Stimulated activated CD8-positive, alpha-beta memory T cell treated with anti-CD3 and anti-CD28 coated beads, Interleukin-15, amount 100 ng/mL, for 24 hours (primary cell): ENCODE measurements at regions not wholly inside any gene's neighbourhood (a gene's known extent, or its start where the extent isn't known, plus 50 kb on each side); places are given as distances from the start of the nearest gene placed in this dataset.
"Not testable (repeated sequence)": the region's sequence is repeated elsewhere in the genome, so short reads cannot be mapped to it uniquely, and the experiment has no call there.

Source experiments
- DNase-seq: peaks from one replicate; pipeline ENCODE4 v3.0.0-alpha.2; 2020; ENCODE audit warnings: low read depth

DNA sequence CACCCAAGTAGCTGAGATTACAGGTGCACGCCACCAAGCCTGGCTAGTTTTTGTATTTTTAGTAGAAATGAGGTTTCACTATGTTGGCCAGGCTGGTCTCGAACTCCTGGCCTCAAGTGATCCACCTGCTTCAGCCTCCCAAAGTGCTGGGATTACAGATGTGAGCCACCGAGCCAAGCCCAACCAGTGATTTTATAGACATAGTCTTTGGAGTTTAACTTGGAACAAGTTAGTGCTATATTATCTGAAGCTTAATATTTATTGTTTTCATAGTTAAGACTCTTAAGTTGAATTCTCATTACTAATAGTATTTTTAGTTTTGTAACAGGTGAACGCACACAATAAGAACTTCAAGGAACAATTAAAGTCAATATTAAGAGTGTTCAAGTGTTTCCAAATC is 122.1 kb downstream of the SPAG6 start:
- not testable (repeated sequence) for DNase-seq

DNA sequence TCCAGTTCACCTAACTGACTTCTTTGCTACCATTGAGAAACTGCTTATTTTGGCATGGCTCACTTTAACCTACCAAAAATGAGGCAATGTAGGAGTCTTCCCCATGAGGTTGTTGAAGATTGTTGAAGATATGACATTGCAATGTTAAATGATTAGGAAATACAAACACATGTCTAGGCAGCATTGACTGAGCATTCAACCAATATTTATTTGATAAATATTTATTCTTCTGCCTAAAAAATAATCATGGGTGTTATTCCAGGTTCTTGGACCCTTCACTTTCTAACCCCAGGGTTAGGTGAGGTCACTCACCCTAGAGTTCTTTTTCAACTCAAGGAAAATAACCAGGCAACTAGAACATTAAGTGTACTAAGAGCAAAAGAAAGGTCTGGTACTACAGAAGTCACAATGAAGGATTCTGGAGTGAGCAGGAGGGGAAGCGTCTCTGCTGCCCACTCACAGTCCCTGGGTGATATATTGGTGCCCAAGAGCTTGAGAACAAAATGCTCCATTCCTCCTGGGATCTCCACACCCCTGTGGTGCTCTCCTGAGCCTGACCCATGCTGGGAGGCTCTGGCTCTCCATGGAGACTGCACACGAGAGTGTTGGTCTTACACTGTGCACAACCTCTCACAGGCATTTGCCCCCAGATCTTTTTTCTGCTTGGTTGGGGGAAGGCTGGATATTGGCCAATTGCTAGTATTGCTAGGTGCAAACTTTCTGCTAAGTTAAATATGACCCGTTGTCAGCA is 123.4 kb downstream of the SPAG6 start:
- DNase-seq, result no peak

DNA sequence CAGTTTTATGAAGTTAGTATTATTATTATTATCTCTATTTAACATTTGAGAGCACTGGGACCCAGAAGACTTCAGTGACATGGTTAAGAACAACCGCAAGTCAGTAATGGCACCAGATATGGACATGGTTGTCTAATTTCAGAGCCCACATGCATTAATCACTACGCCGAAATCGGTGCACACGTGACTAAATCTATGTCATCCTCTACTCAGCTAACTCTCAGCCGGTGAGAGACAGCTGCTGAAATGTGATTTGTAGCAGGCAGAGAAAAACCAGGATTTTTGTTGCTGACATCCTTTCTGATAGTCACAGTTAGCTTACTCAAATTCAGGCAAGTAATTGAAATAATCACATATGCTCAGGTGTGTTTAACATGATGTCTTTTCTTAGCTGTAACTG is 127.7 kb downstream of the SPAG6 start:
- DNase-seq, result no peak

DNA sequence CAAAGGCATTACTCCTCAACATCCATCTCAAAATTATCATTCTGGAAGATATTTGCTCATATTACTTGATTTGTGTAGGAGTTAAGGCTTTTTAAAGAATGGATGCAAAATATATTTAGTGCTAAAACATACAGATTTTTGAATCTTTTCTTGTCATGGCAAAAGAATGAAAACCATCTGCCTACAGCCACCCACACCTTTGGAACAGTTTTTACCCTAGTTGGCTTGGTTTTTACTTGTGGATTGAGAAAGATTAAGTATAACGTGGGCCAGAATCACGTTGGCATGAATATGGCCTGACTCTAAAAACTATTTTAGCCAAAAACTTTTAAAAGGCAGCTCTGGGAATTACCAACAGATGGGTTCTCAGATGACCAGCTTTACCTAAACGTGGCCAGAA is 128.2 kb downstream of the SPAG6 start:
- no peak for DNase-seq

DNA sequence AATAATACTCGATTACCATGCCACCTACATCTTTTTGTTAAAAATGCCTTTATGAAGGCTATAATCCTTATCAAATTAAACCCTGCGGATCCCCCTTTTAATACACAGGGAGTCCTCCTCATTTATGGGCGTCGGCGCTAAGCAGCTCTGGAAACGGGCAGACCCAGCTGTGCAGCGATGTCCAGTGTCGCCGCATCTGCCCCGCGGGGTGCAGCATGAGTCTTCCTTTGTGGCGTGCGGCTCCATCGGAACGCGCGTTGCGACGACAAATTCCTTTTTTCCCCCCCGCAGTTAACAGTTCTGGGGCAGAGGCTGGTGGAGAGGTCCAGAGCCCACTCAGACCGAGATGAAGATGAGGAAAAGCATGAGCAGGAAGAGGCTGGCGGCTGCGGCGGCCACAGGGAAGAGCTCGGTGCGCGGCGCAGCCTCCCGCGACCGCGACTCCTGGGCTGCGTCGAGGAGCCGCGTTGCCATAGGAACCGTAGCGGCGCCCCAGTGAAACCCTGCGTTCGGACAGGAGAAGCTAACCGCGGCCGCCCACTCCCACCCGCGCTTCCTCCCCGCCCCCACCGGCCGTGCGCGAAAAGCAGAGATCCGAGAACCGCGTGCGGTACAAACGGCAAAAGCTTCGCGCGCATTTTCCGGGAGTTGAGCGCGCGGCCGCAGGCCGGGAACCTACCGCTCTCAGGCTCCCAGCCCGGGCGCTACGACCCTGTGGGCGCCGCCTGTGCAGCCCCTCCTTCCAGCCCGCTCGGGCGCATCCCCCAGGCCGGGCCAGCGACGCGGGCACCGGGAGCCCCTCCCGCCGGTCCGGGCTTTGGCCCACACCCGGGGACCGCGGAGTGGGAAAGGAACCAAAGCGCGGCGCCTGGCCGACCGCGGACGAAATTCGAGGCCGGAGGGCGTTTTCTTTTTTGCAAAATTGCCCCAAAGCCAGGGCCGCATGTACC is 130.6 kb downstream of the SPAG6 start:
- peak; percentile 7 for DNase-seq

DNA sequence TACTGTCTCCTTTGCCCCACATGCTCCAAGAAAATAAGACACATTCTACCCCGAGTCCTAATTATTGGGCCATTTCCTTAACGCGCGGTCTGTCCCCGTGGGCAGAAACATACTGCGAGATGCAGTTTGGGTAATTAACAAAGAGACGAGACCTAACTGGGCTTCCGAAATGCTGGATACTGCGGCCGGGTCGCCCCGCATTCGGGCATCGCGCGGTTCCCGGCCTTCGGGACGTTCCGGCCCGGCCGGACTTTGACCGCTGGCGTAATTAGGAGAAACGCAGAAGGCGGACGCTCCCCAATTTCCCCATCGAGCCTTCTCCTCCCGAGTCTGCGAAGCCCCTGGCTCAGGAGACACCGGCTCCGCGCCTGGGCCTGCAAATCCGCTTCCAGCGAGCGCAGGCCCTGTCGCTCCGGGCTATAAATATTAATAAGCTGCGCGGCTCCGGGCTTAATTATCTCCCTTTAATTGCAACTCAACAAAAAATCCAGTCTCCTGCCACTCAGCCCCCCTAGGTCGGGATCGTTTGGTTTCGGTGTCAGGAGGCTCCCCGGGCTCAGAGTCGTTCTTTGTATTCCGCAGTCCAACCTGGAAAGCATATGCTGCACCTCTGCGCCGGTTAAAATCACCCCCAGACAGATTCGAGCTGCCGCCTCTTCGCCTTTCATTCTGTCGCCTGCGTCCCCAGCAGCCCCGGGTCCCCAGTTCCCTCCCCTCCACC is 131.5 kb downstream of the SPAG6 start:
- no peak for DNase-seq

DNA sequence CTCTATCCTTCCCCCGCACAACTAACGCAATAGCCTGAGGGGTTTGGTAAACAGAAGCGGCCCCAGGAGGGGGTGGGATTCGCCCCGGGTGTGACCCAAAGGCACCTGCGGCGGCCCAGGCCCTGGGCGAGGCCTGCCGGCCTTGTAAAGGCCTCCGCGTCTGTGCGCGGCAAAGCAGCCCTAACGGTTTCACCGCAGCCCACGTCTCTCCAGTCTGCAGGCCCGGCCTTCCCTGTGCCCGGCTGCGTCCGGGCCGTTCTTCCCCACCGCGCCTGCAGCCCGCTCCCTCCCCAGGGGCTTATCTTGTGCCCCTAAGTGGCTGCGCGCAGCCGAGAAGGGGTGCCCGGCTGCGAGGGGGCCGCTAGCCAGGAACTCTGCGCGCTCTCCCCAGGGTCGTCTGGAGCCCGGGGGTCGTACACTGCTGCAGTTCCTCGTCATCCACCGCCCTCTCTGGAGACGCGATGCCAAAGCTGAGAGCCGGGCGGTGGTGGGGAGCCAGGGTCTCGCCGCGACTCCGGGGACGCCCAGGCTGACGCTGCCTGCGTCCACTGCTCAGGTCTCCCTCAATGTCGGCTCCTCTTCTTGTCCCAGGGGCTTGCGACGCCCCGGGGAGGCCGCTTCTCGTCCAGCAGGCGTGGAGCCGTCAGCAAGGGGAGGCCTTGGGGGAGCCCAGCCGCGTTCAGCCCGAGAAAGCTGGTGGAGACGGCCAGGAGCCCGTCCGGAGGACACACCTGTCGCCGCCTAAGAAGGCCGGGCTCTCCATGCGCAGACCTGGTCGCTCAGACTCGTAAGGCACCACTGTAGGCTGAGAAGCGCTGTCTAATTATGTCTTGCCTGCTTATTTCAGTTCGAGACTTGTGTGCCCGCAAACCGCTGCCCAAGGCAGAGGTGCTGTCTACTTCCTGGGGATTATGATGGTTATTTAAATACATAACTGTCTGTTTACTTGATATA is 132.3 kb downstream of the SPAG6 start:
- DNase-seq, result no peak

DNA sequence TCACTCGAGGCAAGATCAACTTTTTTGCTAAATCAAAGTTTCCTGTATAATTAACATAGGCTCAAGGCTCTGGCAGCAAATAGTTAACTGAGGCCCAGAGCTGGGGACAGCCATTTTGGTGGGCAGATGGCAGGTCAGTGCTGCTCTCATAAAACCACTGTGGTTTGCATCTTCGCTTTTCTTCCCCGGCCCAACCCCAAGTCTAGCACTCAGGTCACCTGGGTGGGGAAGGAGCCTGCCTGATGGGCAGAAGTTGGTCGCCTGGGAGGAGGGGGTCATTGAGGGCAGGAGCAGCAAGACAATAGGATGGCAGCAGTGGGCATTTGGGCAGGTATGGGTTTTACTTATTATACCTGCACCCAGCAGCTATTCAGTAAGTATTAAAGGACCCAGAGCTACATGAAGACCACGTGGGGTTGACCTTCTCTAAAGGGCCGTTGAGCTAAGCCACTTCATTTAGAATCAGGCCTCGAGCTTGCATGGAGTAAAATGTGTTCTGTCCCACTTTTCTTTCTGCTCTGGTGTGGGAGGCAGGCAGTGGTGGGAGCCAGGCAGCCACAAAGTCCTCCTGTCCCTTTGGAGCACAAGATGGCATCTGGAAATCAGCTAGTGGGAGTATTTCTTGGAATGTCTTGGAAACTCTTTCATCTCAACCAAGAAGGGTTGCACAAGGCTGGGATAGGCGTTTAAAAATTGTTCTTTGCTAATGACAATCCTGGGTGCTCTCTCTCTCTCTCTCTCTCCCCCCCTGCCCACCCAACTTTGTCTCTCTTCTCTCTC is 133.4 kb downstream of the SPAG6 start:
- no peak for DNase-seq

DNA sequence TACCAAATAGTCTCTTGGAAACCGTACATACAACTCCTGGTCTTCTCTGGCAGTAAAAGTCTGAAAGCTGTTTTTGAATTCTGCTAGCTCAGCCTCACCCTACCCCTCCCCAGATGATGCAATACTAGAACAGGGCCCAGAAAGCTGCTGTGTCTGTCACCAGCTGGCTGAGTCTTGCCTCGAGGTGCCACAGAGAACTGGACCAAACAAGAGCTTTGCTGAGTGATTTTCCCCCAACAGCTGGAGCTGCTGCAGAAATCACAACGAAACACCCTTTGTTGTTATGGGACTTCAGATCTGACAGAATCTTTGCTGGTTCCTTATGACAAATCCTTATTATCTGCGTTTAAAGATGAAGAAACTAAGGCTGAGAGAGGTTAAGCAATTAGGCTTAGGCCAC is 134.1 kb downstream of the SPAG6 start:
- no peak for DNase-seq

DNA sequence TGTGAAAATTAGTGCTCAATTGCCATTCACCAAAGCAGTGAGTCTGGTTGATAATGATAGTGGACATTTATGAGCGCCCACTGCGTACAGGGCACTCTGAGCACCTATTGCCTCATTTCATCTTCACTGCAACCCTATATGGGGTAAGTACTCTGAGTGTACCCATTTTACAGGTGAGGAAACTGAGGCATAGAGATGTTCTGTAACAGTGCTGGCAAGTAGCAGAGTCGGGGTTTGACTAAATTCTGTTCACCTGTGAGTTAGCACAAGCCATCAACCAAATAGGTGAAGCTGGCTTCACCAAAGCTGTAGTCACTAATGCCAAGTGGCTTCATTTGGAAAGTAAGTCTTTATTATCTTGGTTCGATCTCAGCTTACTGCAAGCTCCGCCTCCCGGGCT is 135.8 kb downstream of the SPAG6 start:
- no peak for DNase-seq

DNA sequence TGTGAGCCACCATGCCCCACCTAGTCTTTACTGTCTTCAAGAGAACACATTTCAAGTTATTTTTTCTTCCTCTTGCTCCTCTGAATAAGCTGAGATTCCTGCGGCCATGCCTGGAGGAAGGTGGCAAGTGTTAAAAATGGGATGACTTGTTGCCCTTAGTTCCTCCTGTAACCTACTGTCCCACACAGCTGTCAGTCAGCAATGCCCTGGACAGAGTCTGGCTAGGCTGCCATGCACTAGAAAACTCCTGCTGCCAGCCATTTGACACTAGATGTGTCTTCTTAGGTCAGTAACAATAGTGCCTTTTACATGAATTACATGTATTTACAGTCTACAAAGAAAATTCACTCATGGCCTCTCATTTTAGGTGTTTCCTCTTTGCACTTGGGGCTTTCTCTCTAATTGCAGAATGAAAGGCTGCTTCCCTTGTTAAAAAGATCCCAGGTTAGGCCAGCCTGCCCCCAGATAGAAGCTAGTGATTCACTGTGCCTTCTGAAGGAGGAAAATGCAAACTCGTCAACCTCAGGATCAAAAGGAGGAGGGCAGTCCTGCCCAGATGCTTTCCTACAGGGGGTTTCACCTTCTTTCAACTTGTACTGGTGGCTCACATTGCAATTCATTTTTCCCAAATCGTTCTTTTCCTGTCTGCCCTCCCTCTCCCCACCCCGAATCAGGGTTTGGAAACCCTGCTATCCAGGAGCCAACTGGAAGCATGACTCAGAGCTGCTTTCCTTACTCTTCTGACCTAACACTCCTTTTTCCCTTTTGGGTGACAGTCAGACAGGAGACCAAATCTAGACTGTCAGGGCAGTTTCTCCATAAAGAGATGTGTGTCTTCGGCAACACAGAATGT is 136.6 kb downstream of the SPAG6 start:
- DNase-seq, result no peak

DNA sequence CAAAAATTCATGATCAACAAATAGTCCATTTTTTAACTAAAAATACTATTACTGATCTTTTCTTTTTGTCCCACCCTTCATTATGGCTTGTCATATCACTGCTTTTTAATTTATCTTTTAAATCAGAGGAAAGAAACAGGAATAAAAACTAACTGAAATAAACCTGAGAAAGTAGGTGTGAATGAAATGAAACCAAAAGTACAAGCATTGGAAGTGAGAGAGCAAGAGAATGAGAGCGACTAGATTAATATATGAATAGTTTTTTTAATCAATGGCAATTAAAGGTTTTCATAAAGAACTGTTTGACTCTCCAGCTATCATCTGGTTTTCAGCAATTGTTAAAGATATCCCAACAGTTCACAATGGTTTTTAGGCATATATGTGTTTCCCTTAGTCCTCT is 137.8 kb downstream of the SPAG6 start:
- no peak for DNase-seq
